Muscle of back (tissue), 3 donors: ENCODE measurements at regions not wholly inside any gene's neighbourhood (a gene's known extent, or its start where the extent isn't known, plus 50 kb on each side); places are given as distances from the start of the nearest gene placed in this dataset.
A peak's percentile ranks its signal among the peaks of the same experiment; 100 is the strongest.

Source experiments
- DNase-seq, 3 donors: peaks; one replicate each; pipeline versions ENCODE4 v3.0.0 to v3.0.0-alpha.2; 2013

GRCh38 chr17:81345228-81346089 is 49.8 kb upstream of the BAHCC1 start:
- peak; percentile 81 to 95 (median 86) for DNase-seq
